A549 (cell line): ENCODE measurements at regions not wholly inside any gene's neighbourhood (a gene's known extent, or its start where the extent isn't known, plus 50 kb on each side); places are given as distances from the start of the nearest gene placed in this dataset.

Source experiments
- ATAC-seq, 2 experiments: fragments of 200-7000 bp in 1 of 2; fragments of >200 bp in 1 of 2; cut with Nextera tagmentation in 1 of 2; cut with Tn5 transposase in 1 of 2; 3 replicates each; pipeline versions ENCODE4 v1.8.0 to v1.9.1; 2018 to 2020; ENCODE audit warnings: mild to moderate bottlenecking in 1 of 2, moderate library complexity in 1 of 2
- CTCF ChIA-PET: fragments of 300-600 bp; sonication (Branson Sonifier 250); formaldehyde crosslinking; extraction: SDS; loops from one replicate; lab custom pipeline; 2021; ENCODE audit warnings: antibody characterized with exemption, inconsistent platforms; lab: Yijun Ruan, JAX
- POLR2A ChIA-PET: fragments of 350-600 bp; formaldehyde crosslinking; extraction: SDS; loops from one replicate; lab custom pipeline; 2021; ENCODE audit warnings: antibody characterized with exemption, inconsistent platforms; lab: Yijun Ruan, JAX
- DNase-seq, 2 experiments: peaks; one replicate each; pipeline versions ENCODE4 v3.0.0 to v3.0.0-alpha.2; 2011 to 2016; ENCODE audit warnings: low read depth in 1 of 2, low spot score in 1 of 2
- FAIRE-seq: peaks from 2 replicates; lab custom pipeline; 2011; peaks lifted over from hg19 to GRCh38; lab: Jason Lieb, UNC
- H3K27ac ChIP-seq, 2 experiments: fragments of >200 bp; sonication (Bioruptor Twin); formaldehyde crosslinking; 3 replicates each; pipeline ENCODE4 v1.5.1; 2016 to 2017
- H3K4me1 ChIP-seq: fragments of >200 bp; sonication (Bioruptor Twin); formaldehyde crosslinking; 3 replicates; pipeline ENCODE4 v1.6.1; 2016
- H3K4me2 ChIP-seq: fragments of >200 bp; sonication (Bioruptor Twin); formaldehyde crosslinking; 3 replicates; pipeline ENCODE4 v1.6.1; 2016
- H3K4me3 ChIP-seq: fragments of >200 bp; sonication (Bioruptor Twin); formaldehyde crosslinking; 3 replicates; pipeline ENCODE4 v1.5.1; 2016
- H3K9me3 ChIP-seq: fragments of >200 bp; sonication (Bioruptor Twin); formaldehyde crosslinking; 3 replicates; pipeline ENCODE4 v1.6.1; 2016
- CHD4 ChIP-seq: fragments of 200-600 bp; sonication (generic); IDR thresholded peaks from 2 replicates; pipeline ENCODE4 v1.6.1; 2016; ENCODE audit warnings: antibody characterized with exemption, mild to moderate bottlenecking, borderline replicate concordance
- EHF ChIP-seq: fragments of 250-450 bp; sonication (Bioruptor Pico); IDR thresholded peaks from 2 replicates; pipeline ENCODE4 v1.5.0; 2020; ENCODE audit warnings: mild to moderate bottlenecking
- EHMT2 ChIP-seq: fragments of 200-600 bp; sonication (generic); IDR thresholded peaks from 2 replicates; pipeline ENCODE4 v1.6.1; 2016; ENCODE audit warnings: antibody characterized with exemption, low read depth, mild to moderate bottlenecking, moderate library complexity
- FOSB ChIP-seq: fragments of 250-450 bp; sonication (Bioruptor Pico); IDR thresholded peaks from 2 replicates; pipeline ENCODE4 v1.5.0; 2020; ENCODE audit warnings: mild to moderate bottlenecking, moderate library complexity
- HEYL ChIP-seq: fragments of 250-450 bp; sonication (Bioruptor Pico); IDR thresholded peaks from 2 replicates; pipeline ENCODE4 v1.8.0; 2021; ENCODE audit warnings: mild to moderate bottlenecking, moderate library complexity
- JUN ChIP-seq, 2 experiments: fragments of >200 bp; sonication (Bioruptor Twin); formaldehyde crosslinking; IDR thresholded peaks; 2 replicates in 1 of 2; 3 replicates in 1 of 2; pipeline ENCODE4 v1.6.1; 2016 to 2017
- NR3C1 ChIP-seq: fragments of >200 bp; sonication (Bioruptor Twin); formaldehyde crosslinking; IDR thresholded peaks from 3 replicates; pipeline ENCODE4 v1.6.1; 2017
- POLR2AphosphoS2 ChIP-seq: conservative IDR thresholded peaks from 2 replicates; pipeline ENCODE4 v1.6.1; 2012; ENCODE audit warnings: low read length, improper control_type of control experiment, inconsistent platforms
- SREBF2 ChIP-seq: fragments of 450-650 bp; IDR thresholded peaks from 2 replicates; pipeline ENCODE4 v1.6.1; 2014; ENCODE audit warnings: mild to moderate bottlenecking, moderate library complexity
- ZC3H11A ChIP-seq: fragments of 450-650 bp; IDR thresholded peaks from 2 replicates; pipeline ENCODE4 v1.6.1; 2014; ENCODE audit warnings: antibody characterized with exemption, mild to moderate bottlenecking
- ZFP36 ChIP-seq: fragments of 450-650 bp; IDR thresholded peaks from 2 replicates; pipeline ENCODE4 v1.6.1; 2014; ENCODE audit warnings: borderline replicate concordance; ENCODE audit not compliant: partially characterized antibody
- ZNF302 ChIP-seq: fragments of 250-450 bp; sonication (Bioruptor Pico); IDR thresholded peaks from 2 replicates; pipeline ENCODE4 v1.9.0; 2021; ENCODE audit warnings: inconsistent platforms, mild to moderate bottlenecking, moderate library complexity
- ZSCAN20 ChIP-seq: fragments of 250-450 bp; sonication (Bioruptor Pico); IDR thresholded peaks from 2 replicates; pipeline ENCODE4 v1.8.0; 2022; ENCODE audit warnings: mild to moderate bottlenecking, moderate library complexity
- WGBS: methylation state at CpG from one replicate; pipeline ENCODE4 v1.1.6; 2017; ENCODE audit errors: missing lambda C conversion rate; 5-methylcytosine and 5-hydroxymethylcytosine counted together
- TF ChIP-seq, protein P1 (sequence below): fragments of 450-650 bp; IDR thresholded peaks from 2 replicates; pipeline ENCODE4 v1.6.1; 2014; ENCODE audit warnings: antibody characterized with exemption
- TF ChIP-seq, protein P2 (sequence below): IDR thresholded peaks from 2 replicates; pipeline ENCODE4 v1.6.1; 2012
- TF ChIP-seq, protein P3 (sequence below): fragments of >200 bp; sonication (Bioruptor Twin); formaldehyde crosslinking; IDR thresholded peaks from 3 replicates; pipeline ENCODE4 v1.6.1; 2016
- TF ChIP-seq, protein P4 (sequence below): fragments of 200-600 bp; sonication (generic); IDR thresholded peaks from 2 replicates; pipeline ENCODE4 v1.6.1; 2016; ENCODE audit warnings: antibody characterized with exemption, mild to moderate bottlenecking, moderate library complexity
- TF ChIP-seq, protein P5 (sequence below): fragments of 250-450 bp; sonication (Bioruptor Pico); IDR thresholded peaks from 2 replicates; pipeline ENCODE4 v1.5.0; 2021; ENCODE audit warnings: mild to moderate bottlenecking, moderate library complexity, borderline replicate concordance
- TF ChIP-seq, protein P6 (sequence below): IDR thresholded peaks from 2 replicates; pipeline ENCODE4 v1.6.1; 2012; ENCODE audit warnings: low read depth, borderline replicate concordance

DNA sequence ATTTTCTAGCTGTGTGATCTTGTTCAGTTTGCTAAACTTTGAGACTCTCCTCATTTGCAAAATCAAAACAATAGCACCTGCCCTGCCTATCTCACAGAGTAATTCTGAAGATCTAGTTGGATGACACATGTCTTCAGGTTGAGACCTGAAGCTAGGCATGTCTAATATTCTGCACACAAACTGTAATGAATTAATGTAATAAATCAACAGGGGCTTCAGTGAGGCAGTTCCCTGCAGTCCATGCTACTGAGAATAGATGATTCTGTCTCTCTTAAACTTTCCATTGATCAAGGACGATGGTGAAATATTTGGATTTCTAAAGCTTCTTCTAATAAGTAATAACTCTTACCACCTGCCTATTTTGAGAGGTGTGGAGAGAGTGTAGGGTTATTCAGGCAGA is 268.1 kb upstream of the TMTC4 start:
- 0% methylated on average over 1 of the region's 1 CpG for WGBS
- no peaks in the 10 kb centered on the region for H3K4me1 ChIP-seq
- H3K4me3 ChIP-seq: no peak overlapping the region
- no peak for ATAC-seq
- FAIRE-seq: no peak
- no peak for TF ChIP-seq CHD4
- no peak for TF ChIP-seq JUN (IDR thresholded peaks at IDR 0.05)
- TF ChIP-seq, protein P1, sequence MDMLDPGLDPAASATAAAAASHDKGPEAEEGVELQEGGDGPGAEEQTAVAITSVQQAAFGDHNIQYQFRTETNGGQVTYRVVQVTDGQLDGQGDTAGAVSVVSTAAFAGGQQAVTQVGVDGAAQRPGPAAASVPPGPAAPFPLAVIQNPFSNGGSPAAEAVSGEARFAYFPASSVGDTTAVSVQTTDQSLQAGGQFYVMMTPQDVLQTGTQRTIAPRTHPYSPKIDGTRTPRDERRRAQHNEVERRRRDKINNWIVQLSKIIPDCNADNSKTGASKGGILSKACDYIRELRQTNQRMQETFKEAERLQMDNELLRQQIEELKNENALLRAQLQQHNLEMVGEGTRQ: no peak
- no peak for TF ChIP-seq EHMT2
- TF ChIP-seq, protein P2, sequence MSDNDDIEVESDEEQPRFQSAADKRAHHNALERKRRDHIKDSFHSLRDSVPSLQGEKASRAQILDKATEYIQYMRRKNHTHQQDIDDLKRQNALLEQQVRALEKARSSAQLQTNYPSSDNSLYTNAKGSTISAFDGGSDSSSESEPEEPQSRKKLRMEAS: no peak
- POLR2A ChIA-PET: no interaction called here
- no peak overlapping the region for H3K27ac ChIP-seq
- CTCF ChIA-PET: no interaction called here
- H3K4me2 ChIP-seq: no peak overlapping the region
- no peak for DNase-seq
- no peaks in the 10 kb centered on the region for H3K9me3 ChIP-seq

DNA sequence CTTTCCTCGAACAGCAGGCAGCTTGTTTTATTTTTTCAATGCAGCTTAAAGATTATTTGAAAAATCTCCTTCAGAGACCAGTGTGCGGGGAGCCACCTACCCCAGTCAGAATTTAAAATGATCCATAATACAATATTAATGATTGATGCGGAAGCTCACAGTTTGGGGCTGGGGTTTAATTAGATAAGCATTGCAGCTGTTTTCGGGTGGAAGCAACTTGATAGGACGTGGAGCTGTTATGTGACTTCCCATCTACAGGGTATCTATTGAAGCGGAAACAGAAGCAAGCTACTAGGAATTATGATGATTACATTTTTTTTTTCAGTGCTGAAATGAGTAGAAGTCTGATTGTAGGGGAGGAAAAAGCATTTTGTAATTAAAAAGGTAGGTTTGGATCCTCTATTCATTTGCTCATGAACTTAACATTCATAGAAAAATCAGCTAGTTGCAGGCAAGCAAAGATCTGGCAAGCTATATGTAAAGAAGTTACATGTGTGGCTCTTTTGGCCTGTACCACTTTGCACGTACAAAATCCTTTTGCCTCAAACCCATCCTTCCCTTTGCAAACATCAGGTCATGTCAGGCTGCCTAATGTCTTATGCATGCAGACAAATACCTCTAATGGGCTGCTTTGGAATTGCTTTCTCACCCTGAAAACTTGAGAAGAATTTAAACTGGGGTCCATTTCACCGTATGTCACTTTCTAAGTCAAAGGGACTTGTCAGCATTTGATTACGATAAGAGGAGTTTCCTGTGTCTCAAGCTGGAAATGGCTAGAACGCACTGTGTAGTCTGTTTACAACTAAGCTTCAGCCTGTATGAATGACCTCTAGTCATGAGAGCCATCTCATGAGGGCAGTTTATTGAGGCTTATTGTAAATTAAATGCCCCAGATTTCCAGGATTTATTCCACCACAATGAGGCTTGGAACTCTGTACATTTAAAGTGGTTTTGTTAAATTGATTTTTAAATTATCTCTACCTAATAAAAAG is 267.1 kb upstream of the TMTC4 start:
- H3K4me2 ChIP-seq: no peak overlapping the region
- ChIA-PET CTCF (no interaction called here), POLR2A (no interaction called here)
- no peak for FAIRE-seq
- H3K4me1 ChIP-seq: no peaks in the 10 kb centered on the region
- no peak overlapping the region for H3K27ac ChIP-seq
- no peak overlapping the region for H3K4me3 ChIP-seq
- WGBS: 37% methylated on average over 10 of the region's 10 CpGs
- TF ChIP-seq ZNF302 (CRISPR knock-in tag) (no peak), EHF (no peak)
- TF ChIP-seq, all 56 proteins: peak for 0
- no peak for DNase-seq
- no peaks in the 10 kb centered on the region for H3K9me3 ChIP-seq
- ATAC-seq: no peak

DNA sequence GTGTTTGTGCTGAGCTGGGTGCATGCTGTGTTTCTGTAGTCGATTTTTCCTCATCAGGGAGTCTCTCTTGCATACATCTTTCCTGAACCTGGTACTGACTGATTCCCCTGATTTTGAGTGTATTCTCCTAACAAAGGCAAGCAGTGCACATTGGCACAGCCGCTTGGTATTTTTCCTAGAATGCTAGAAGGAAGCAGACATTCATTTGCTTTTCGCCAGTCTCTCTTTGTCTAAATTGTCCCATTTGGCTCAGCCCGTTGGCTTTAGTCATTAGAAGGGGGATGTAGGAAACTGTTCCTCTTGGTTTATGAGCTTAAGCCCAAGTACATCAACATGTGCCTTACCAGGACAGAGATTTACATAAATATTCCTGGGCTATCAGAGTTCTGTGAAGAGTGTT is 266.1 kb upstream of the TMTC4 start:
- CTCF ChIA-PET: no interaction called here

DNA sequence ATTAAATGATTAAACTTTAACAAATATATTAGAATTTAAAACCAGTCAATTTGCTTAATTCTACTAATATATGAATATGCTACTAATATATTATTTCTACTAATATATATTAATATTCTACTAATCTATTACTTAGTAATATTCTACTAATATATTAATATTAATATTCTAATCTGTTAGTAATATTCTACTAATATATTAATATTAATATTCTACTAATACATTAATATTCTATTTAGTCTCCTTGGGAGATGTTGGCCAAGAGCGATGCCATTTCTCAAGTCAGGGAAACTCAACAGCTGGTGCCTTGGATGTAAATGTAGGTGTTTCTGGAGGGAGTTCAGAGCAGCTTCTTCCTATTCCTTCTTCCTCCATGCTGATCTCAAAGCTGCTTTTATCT is 259.2 kb upstream of the TMTC4 start:
- FAIRE-seq (no peak), ATAC-seq (no peak), DNase-seq (no peak)
- 90% methylated on average over 1 of the region's 1 CpG for WGBS
- Histone ChIP-seq H3K4me1 (no peaks in the 10 kb centered on the region), H3K4me3 (no peak overlapping the region), H3K9me3 (no peaks in the 10 kb centered on the region), H3K27ac (no peak overlapping the region), H3K4me2 (no peak overlapping the region)
- TF ChIP-seq FOSB (CRISPR knock-in tag) (no peak), HEYL (no peak), SREBF2 (no peak), ZSCAN20 (CRISPR knock-in tag) (no peak), POLR2AphosphoS2 (no peak), ZC3H11A (no peak)
- TF ChIP-seq, protein P3, sequence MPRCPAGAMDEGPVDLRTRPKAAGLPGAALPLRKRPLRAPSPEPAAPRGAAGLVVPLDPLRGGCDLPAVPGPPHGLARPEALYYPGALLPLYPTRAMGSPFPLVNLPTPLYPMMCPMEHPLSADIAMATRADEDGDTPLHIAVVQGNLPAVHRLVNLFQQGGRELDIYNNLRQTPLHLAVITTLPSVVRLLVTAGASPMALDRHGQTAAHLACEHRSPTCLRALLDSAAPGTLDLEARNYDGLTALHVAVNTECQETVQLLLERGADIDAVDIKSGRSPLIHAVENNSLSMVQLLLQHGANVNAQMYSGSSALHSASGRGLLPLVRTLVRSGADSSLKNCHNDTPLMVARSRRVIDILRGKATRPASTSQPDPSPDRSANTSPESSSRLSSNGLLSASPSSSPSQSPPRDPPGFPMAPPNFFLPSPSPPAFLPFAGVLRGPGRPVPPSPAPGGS: no peak
- TF ChIP-seq, protein P4, sequence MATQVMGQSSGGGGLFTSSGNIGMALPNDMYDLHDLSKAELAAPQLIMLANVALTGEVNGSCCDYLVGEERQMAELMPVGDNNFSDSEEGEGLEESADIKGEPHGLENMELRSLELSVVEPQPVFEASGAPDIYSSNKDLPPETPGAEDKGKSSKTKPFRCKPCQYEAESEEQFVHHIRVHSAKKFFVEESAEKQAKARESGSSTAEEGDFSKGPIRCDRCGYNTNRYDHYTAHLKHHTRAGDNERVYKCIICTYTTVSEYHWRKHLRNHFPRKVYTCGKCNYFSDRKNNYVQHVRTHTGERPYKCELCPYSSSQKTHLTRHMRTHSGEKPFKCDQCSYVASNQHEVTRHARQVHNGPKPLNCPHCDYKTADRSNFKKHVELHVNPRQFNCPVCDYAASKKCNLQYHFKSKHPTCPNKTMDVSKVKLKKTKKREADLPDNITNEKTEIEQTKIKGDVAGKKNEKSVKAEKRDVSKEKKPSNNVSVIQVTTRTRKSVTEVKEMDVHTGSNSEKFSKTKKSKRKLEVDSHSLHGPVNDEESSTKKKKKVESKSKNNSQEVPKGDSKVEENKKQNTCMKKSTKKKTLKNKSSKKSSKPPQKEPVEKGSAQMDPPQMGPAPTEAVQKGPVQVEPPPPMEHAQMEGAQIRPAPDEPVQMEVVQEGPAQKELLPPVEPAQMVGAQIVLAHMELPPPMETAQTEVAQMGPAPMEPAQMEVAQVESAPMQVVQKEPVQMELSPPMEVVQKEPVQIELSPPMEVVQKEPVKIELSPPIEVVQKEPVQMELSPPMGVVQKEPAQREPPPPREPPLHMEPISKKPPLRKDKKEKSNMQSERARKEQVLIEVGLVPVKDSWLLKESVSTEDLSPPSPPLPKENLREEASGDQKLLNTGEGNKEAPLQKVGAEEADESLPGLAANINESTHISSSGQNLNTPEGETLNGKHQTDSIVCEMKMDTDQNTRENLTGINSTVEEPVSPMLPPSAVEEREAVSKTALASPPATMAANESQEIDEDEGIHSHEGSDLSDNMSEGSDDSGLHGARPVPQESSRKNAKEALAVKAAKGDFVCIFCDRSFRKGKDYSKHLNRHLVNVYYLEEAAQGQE: no peak
- ChIA-PET CTCF (no interaction called here), POLR2A (no interaction called here)

More for the DNA sequence above, 266.1 kb upstream of the TMTC4 start:
- POLR2A ChIA-PET: no interaction called here
- Histone ChIP-seq H3K4me2 (no peak overlapping the region), H3K27ac (no peak overlapping the region), H3K4me3 (no peak overlapping the region), H3K4me1 (no peaks in the 10 kb centered on the region), H3K9me3 (no peaks in the 10 kb centered on the region)
- DNase-seq (no peak), ATAC-seq (no peak), FAIRE-seq (no peak)
- WGBS: 24% methylated on average over 4 of the region's 4 CpGs
- TF ChIP-seq ZFP36 (no peak), NR3C1 (no peak)
- TF ChIP-seq, protein P5, sequence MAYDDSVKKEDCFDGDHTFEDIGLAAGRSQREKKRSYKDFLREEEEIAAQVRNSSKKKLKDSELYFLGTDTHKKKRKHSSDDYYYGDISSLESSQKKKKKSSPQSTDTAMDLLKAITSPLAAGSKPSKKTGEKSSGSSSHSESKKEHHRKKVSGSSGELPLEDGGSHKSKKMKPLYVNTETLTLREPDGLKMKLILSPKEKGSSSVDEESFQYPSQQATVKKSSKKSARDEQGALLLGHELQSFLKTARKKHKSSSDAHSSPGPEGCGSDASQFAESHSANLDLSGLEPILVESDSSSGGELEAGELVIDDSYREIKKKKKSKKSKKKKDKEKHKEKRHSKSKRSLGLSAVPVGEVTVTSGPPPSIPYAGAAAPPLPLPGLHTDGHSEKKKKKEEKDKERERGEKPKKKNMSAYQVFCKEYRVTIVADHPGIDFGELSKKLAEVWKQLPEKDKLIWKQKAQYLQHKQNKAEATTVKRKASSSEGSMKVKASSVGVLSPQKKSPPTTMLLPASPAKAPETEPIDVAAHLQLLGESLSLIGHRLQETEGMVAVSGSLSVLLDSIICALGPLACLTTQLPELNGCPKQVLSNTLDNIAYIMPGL: no peak
- TF ChIP-seq, protein P6, sequence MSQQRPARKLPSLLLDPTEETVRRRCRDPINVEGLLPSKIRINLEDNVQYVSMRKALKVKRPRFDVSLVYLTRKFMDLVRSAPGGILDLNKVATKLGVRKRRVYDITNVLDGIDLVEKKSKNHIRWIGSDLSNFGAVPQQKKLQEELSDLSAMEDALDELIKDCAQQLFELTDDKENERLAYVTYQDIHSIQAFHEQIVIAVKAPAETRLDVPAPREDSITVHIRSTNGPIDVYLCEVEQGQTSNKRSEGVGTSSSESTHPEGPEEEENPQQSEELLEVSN: no peak
